ENCODE measurements at regions not wholly inside any gene's neighbourhood (a gene's known extent, or its start where the extent isn't known, plus 50 kb on each side); places are given as distances from the start of the nearest gene placed in this dataset.

DNA sequence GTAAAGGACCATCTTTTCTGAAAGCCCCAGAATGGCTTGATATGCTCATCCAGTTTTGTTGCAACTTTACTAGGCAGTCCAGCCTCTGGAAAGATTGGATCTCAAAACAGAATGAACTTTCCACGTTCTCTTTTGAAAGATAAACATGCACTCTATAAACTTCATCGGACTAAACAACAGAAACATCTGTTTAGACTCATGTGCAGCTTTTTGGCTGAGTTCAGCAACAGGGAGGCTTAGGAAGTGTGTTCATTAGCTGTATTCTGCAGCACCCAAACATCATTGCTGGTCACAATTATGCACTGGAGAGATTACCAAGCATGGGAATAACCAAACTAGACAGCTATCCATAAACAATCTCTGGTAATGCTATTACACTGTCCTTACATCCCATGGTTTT lies 180.5 kb downstream of the TENT5A start:
- ChIA-PET CTCF (interaction anchor here (1.2 kb wide), 1 partner anchor 19 kb away, joined by 3 read pairs; no protein-coding TSS in a partner anchor), POLR2A (no interaction called here)
- Mint-ChIP-seq H3K4me1 (no peaks in the 10 kb centered on the region), H3K27me3 (no peaks in the 10 kb centered on the region), H3K4me3 (no peak overlapping the region), H3K9me3 (peaks cover 2% of the 10 kb centered on the region), H3K36me3 (ENCODE audit: low read depth) (no peaks in the 10 kb centered on the region), H3K27ac (no peak overlapping the region)
- no peak for DNase-seq

DNA sequence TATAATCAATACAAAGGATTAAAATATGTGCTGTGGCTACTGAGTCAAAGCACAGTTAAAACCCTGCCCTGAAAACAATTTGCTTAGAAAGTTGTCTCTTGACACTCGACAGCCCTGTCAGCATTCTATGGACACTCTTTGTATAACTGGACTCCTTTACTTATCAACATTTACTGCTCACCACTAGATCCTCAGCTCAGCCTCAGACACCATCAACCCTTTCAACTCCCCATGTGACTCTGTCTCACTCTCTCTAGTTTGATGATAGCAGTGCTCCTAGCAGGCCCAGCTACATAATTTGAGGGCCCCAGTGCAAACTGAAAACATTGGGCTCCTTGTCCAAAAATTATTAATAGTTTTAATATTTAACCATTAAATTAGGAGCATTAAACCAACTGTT lies 181.8 kb downstream of the TENT5A start:
- CTCF ChIA-PET = no interaction called here
- H3K4me1 Mint-ChIP-seq = no peaks in the 10 kb centered on the region
- POLR2A ChIA-PET = no interaction called here
- H3K27me3 Mint-ChIP-seq = no peaks in the 10 kb centered on the region
- H3K4me3 Mint-ChIP-seq = no peak overlapping the region
- DNase-seq = no peak
- H3K9me3 Mint-ChIP-seq = peaks cover 2% of the 10 kb centered on the region
- H3K36me3 Mint-ChIP-seq (ENCODE audit: low read depth) = no peaks in the 10 kb centered on the region
- H3K27ac Mint-ChIP-seq = no peak overlapping the region

DNA sequence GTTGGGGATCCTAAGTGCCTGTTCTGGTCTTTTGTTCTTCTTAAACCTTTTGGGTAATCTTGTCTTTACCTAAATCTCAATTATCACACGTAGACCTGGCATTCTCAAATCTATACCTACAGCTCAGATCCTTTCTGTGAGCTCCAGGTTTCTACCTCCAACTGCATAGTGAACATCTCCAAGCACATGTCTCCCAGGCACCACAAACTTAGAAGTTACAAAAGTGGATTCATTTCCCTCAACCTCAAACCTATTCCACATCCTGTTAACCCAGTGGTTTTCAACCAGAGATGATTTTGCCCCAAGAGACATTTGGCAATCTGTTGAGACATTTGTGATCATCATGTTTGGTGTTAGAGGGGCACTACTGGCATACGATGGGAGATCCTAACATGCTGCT lies 183.5 kb downstream of the TENT5A start:
- Mint-ChIP-seq H3K36me3 (ENCODE audit: low read depth) (no peaks in the 10 kb centered on the region), H3K4me3 (no peak overlapping the region), H3K4me1 (no peaks in the 10 kb centered on the region), H3K27ac (no peak overlapping the region), H3K9me3 (peaks cover 5% of the 10 kb centered on the region), H3K27me3 (no peaks in the 10 kb centered on the region)
- POLR2A ChIA-PET = no interaction called here
- CTCF ChIA-PET = no interaction called here
- no peak for DNase-seq

DNA sequence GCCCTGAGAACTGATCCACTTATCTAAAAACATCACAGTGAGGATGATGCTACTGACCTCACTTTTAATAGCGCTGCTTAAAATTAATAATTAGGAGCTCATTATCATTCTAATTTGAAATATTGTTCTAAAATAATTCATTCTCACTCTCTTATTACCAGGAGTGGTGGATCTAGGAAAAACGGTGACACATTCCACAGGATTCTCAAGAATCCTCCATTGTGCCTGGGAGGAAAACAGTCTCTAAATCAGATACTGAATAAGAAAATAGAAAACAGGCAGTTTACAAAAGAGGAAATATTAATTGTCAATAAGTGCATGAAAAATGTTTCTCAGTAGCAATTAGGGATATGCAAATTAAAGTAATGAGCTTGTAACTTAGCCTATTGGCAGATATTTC lies 187.4 kb downstream of the TENT5A start:
- no peak overlapping the region for H3K4me3 Mint-ChIP-seq
- POLR2A ChIA-PET = no interaction called here
- no peaks in the 10 kb centered on the region for H3K4me1 Mint-ChIP-seq
- no peaks in the 10 kb centered on the region for H3K36me3 Mint-ChIP-seq (ENCODE audit: low read depth)
- CTCF ChIA-PET = no interaction called here
- H3K27me3 Mint-ChIP-seq = no peaks in the 10 kb centered on the region
- no peak overlapping the region for H3K27ac Mint-ChIP-seq
- no peak for DNase-seq
- H3K9me3 Mint-ChIP-seq = peaks cover 2% of the 10 kb centered on the region

DNA sequence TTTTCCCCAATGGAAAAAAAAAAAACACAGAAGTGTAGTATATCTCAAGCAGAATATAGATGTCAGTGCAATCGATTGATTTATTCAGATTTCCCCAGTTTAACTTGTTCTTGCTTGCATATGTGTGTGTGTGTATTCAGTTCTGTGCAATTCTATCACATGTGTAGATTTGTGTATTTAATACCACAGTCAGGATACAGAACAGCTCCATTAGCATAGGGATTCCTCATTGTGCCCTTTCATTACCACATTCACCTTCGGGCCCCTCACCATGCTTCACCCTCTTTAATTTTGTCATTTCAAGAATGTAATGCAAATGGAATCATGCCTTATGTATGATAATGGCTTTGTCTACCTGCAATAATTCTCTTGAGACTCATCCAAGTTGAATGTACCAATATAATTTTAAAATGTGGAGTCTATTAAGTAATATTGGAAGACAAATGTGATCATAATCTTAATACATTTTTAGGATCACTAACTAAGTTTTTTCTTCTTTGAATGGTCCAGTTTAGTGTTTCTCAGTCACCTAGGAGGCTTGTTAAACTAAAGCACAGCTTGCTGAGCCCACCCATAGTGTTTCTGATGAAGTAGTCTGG lies 187.9 kb downstream of the TENT5A start:
- Mint-ChIP-seq H3K27ac (no peak overlapping the region), H3K4me1 (no peaks in the 10 kb centered on the region), H3K27me3 (no peaks in the 10 kb centered on the region), H3K36me3 (ENCODE audit: low read depth) (no peaks in the 10 kb centered on the region), H3K4me3 (no peak overlapping the region), H3K9me3 (peaks cover 2% of the 10 kb centered on the region)
- DNase-seq = no peak
- ChIA-PET POLR2A (no interaction called here), CTCF (no interaction called here)

DNA sequence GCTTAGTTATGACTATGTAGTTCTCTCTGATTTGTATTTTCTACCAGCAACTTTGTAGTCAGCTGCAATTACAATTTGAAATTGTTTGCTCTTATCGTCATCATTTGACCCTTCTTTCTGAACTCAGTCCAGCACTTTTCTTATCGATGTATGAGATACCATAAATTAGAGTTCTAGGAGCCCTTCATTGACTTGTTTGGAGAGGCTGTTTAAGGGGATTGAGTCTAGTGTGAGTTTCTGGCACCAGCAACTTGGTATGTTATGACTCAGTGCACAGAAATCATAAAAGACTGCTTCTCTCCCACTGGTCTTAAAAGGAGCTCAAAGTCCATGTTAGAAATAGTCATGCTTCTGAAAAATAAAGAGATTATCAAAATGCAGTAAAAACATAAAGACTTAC lies 190.3 kb downstream of the TENT5A start:
- H3K27ac Mint-ChIP-seq = no peak overlapping the region
- CTCF ChIA-PET = no interaction called here
- H3K9me3 Mint-ChIP-seq = peaks cover 2% of the 10 kb centered on the region
- H3K4me3 Mint-ChIP-seq = no peak overlapping the region
- H3K36me3 Mint-ChIP-seq (ENCODE audit: low read depth) = no peaks in the 10 kb centered on the region
- no peaks in the 10 kb centered on the region for H3K4me1 Mint-ChIP-seq
- no peak for DNase-seq
- POLR2A ChIA-PET = no interaction called here
- no peaks in the 10 kb centered on the region for H3K27me3 Mint-ChIP-seq

DNA sequence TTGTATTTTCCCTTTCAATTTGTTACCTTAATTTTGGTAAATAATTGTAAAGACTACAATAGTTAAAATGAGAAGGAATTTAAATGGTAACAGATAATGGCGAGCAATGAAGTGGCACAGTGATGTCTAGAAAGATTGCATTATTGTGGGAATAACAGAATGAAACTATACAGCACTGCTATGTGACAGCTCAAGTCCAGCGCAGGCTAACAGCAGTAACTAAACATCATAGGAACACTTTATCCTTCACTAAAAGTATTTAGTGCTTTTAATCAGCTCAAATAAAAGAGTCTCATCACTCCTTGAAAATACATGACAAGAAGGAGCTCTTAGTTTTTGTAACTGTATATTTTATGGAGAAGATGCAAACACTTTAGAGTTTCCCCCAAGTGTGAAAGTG lies 190.8 kb downstream of the TENT5A start:
- Mint-ChIP-seq H3K4me3 (no peak overlapping the region), H3K27ac (no peak overlapping the region), H3K9me3 (peaks cover 2% of the 10 kb centered on the region), H3K4me1 (no peaks in the 10 kb centered on the region), H3K27me3 (no peaks in the 10 kb centered on the region), H3K36me3 (ENCODE audit: low read depth) (no peaks in the 10 kb centered on the region)
- no peak for DNase-seq
- ChIA-PET POLR2A (no interaction called here), CTCF (no interaction called here)

DNA sequence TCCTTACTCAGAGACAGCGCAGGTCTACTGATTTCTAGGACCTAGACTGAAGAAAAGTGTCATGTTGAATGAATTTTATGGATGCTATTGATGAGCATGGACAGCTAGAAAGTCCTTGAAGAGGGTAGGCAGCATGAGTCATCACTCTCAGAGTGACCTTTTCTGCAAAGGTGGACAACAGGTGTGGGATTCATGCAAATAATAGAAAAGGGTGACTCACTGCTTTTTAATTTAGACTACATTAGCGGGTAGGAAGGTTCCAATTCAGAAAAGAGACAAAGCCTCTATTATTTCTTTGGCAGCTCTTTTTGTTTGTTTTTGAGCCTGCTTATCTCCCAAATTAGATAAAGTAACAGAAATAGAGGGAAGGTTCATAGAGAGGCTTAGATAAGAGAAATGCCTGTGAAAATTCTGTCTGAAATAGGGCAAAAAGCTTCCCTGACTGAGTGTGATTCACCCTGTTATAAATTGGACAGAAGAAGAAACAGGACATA lies 191.4 kb downstream of the TENT5A start:
- no peaks in the 10 kb centered on the region for H3K27me3 Mint-ChIP-seq
- H3K36me3 Mint-ChIP-seq (ENCODE audit: low read depth) = no peaks in the 10 kb centered on the region
- H3K27ac Mint-ChIP-seq = no peak overlapping the region
- DNase-seq = no peak
- ChIA-PET POLR2A (no interaction called here), CTCF (no interaction called here)
- H3K9me3 Mint-ChIP-seq = peaks cover 2% of the 10 kb centered on the region
- no peaks in the 10 kb centered on the region for H3K4me1 Mint-ChIP-seq
- H3K4me3 Mint-ChIP-seq = no peak overlapping the region

DNA sequence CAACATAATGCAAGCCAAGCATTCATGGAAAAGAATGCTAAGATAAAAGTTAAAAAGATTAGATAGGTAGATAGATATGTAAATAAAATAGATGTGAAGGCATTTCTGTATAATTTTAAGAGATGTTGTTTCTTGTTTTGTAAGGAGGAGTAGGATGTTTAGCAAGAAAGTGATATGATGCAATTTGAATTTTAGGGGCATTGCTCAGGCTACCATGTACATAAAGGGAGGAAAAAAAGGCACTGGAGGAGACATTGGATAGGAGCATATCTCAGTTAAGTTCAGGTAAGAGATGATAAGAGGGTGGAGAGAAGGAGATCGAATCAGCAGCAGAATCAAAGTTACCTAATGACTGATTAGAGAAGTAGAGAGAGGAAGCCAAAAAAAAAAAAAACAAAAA lies 194.7 kb downstream of the TENT5A start:
- Mint-ChIP-seq H3K4me3 (no peak overlapping the region), H3K36me3 (ENCODE audit: low read depth) (no peaks in the 10 kb centered on the region), H3K27ac (no peak overlapping the region), H3K4me1 (no peaks in the 10 kb centered on the region), H3K27me3 (no peaks in the 10 kb centered on the region), H3K9me3 (no peaks in the 10 kb centered on the region)
- CTCF ChIA-PET = no interaction called here
- POLR2A ChIA-PET = no interaction called here
- no peak for DNase-seq

DNA sequence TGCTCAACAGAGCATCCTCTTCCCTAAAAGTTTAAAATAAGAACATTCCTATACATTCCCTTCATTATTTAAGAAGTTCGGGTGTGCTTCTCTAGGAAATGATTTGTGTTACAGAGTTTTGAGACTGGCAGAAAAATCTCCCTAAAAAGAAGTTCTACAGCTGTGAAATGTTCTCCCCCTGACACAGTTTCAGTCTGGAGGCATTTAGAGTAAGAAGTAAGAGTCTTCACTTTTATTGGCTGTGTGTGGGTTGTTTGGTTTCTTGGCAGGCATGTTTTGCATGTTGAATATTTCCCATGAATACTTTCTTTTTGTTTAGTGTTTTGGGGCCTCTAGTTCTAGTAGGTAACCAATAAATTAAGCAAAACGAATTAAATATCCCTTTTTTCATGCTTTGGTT lies 195.9 kb downstream of the TENT5A start:
- H3K27ac Mint-ChIP-seq = no peak overlapping the region

DNA sequence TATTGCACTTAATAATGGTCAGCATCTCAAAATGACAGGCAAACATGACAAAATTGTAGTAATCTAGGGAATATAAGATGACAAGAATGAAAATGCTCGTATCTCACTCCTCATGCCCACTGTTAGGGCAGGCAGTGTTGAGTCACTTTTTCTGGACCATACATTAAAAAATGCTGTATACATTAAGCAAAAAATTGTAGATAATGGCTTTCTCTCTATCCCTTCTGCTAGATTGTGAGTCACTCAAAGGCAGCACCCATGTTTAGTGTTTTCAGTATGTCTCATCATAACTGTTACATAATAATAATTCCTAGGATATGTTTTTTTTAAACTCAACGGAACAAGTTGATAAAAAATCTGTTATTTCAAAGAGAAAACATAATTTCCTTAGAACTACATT lies 199.3 kb downstream of the TENT5A start:
- ChIA-PET CTCF (no interaction called here), POLR2A (no interaction called here)
- no peaks in the 10 kb centered on the region for H3K36me3 Mint-ChIP-seq (ENCODE audit: low read depth)
- no peaks in the 10 kb centered on the region for H3K4me1 Mint-ChIP-seq
- no peaks in the 10 kb centered on the region for H3K9me3 Mint-ChIP-seq
- no peak overlapping the region for H3K27ac Mint-ChIP-seq
- no peak overlapping the region for H3K4me3 Mint-ChIP-seq
- no peak for DNase-seq
- H3K27me3 Mint-ChIP-seq = no peaks in the 10 kb centered on the region

More for the DNA sequence above, 195.9 kb downstream of the TENT5A start:
- H3K9me3 Mint-ChIP-seq = no peaks in the 10 kb centered on the region
- ChIA-PET CTCF (no interaction called here), POLR2A (no interaction called here)
- H3K27me3 Mint-ChIP-seq = no peaks in the 10 kb centered on the region
- H3K36me3 Mint-ChIP-seq (ENCODE audit: low read depth) = no peaks in the 10 kb centered on the region
- no peak overlapping the region for H3K4me3 Mint-ChIP-seq
- no peaks in the 10 kb centered on the region for H3K4me1 Mint-ChIP-seq
- DNase-seq = no peak

DNA sequence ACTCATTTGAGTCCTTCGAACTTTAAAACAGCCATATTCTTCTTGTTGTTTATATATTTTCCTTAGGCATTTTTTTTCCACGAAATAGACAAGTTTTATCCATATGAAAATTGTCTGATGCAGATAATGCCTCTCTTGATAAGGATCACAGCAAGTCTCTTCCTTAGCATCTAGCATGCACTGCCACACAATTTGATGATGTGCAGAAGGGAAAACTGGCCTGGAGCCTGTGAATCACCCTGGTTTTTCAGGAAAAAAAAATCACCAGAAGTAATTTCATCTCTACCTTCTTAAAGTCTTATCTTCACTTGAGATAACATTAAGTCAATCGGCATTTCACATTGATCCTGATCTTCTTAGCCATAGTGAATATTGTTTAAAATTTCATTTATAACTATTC lies 199.8 kb downstream of the TENT5A start:
- Mint-ChIP-seq H3K36me3 (ENCODE audit: low read depth) (no peaks in the 10 kb centered on the region), H3K4me3 (no peak overlapping the region), H3K9me3 (no peaks in the 10 kb centered on the region), H3K27me3 (no peaks in the 10 kb centered on the region), H3K27ac (no peak overlapping the region), H3K4me1 (no peaks in the 10 kb centered on the region)
- no peak for DNase-seq
- ChIA-PET POLR2A (no interaction called here), CTCF (no interaction called here)

DNA sequence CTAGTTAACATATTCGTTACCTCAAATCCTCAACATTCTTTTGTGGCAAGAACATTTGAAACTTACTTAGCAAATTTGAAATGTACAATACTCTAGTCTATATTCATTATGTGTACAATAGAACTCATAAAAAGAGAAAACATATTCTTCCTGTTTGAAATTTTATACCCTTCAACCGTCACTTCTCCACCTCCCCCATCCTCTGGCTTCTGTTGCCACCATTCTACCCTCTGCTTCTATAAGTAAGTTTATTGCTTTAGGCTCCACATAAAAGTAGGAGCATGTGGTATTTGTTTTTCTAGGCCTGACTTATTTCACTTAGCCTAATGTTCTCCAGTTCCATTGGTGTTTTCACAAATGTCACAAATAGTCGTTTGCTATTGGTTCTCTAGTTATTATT lies 205.3 kb downstream of the TENT5A start:
- DNase-seq = no peak
- POLR2A ChIA-PET = no interaction called here
- Mint-ChIP-seq H3K4me1 (no peaks in the 10 kb centered on the region), H3K36me3 (ENCODE audit: low read depth) (no peaks in the 10 kb centered on the region), H3K27me3 (no peaks in the 10 kb centered on the region), H3K27ac (no peak overlapping the region), H3K9me3 (no peaks in the 10 kb centered on the region), H3K4me3 (no peak overlapping the region)
- CTCF ChIA-PET = no interaction called here

DNA sequence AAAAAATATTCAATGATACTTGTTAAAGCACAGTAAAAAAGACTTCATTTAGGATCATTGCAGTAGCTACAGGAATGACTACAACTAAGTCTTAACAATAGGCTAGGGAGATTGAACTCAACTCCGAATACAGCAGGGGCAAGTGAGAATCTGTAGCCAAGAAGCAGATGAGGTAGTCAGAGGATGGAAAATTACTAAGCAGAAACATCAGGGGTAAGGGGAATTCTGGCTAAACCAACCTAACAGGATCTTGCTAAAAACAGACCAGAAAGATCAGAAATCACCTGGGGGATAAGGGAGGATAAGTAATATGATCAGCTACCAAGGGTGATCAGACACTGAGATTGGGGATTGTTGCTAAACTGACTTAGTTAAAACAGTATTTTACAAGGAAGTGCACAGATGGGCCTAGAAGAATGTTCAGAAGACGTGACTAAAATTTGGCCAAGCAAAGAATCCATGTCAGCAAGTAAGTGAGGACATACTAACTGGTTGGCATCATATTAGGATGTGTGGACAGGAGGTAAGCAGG lies 217.5 kb downstream of the TENT5A start:
- ChIA-PET CTCF (no interaction called here), POLR2A (interaction anchor here (0.7 kb wide), 1 partner anchor 625 kb away, joined by 3 read pairs; no protein-coding TSS in a partner anchor)
- no peaks in the 10 kb centered on the region for H3K27me3 Mint-ChIP-seq
- no peaks in the 10 kb centered on the region for H3K4me1 Mint-ChIP-seq
- no peaks in the 10 kb centered on the region for H3K36me3 Mint-ChIP-seq (ENCODE audit: low read depth)
- DNase-seq = no peak
- no peak overlapping the region for H3K27ac Mint-ChIP-seq
- H3K4me3 Mint-ChIP-seq = no peak overlapping the region
- peaks cover 2% of the 10 kb centered on the region for H3K9me3 Mint-ChIP-seq
